NOMO-1 treated with DMSO at 0.1 percent for 48 hours (cell line): ENCODE measurements at regions not wholly inside any gene's neighbourhood (a gene's known extent, or its start where the extent isn't known, plus 50 kb on each side); places are given as distances from the start of the nearest gene placed in this dataset.

Experiments
- DNase-seq: peaks from one replicate; lab custom pipeline; 2025; ENCODE audit not compliant: unreplicated experiment; lab: John Stamatoyannopoulos, UW

DNA sequence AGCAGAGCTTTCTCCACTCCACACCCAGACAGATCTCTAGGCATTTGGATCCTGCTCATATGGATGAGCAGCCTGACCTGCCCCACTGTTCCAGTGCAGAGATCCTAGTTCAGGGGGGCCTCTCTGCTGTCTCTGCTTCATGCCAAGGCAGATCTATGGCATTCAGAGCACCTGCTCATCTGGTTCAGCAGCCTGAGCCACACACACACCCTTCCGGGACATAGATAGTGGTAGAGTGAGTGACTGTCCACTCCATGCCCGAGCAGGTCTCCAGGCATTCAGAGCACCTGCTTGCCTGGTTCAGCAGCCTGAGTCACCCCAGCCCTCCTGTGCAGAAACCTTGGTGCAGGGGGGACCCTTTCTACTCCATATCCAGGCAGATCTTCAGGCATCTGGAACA is 54.3 kb upstream of the ZNF800 start:
- no peak for DNase-seq
